ENCODE measurements at regions not wholly inside any gene's neighbourhood (a gene's known extent, or its start where the extent isn't known, plus 50 kb on each side); places are given as distances from the start of the nearest gene placed in this dataset.

DNA sequence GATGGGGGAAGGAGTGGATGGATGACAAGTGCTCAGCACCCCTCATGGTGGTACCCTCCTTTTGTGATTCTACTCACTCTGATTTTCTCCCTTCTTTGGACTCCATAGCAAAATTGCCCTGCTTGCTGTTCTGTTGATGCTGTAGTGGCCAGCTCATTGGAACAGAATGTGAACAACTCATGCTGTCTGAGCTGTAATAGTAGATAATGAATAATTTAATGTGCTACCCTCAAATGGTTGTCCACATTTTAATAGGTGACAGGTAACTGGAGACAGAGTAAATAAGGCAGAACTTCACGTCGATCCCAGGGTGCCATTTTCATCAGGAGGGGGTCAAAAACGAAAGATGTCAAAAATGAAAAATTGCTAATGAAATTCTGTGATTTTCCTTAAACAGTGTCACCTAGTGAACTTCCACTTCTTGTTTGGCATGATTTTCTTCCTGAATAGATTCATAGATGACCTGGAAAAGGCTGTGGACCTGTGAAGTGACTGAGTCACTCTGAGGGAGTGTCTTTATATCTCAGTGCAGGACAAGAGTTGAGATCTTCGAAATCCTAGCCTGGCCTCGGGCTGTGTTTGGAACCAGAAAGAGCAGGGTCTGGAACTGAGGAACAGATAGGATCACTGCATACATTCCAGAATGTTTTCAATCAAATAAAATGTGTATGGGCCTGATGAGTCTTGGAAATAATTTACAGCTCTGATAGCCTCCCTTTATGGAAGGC, 270.2 kb downstream of the PSAT1 start:
- TF ChIP-seq EZH2 (IDR thresholded peaks at IDR 0.05; ENCODE audit: insufficient read depth, low read length) = no peak
- TF ChIP-seq, protein P1, sequence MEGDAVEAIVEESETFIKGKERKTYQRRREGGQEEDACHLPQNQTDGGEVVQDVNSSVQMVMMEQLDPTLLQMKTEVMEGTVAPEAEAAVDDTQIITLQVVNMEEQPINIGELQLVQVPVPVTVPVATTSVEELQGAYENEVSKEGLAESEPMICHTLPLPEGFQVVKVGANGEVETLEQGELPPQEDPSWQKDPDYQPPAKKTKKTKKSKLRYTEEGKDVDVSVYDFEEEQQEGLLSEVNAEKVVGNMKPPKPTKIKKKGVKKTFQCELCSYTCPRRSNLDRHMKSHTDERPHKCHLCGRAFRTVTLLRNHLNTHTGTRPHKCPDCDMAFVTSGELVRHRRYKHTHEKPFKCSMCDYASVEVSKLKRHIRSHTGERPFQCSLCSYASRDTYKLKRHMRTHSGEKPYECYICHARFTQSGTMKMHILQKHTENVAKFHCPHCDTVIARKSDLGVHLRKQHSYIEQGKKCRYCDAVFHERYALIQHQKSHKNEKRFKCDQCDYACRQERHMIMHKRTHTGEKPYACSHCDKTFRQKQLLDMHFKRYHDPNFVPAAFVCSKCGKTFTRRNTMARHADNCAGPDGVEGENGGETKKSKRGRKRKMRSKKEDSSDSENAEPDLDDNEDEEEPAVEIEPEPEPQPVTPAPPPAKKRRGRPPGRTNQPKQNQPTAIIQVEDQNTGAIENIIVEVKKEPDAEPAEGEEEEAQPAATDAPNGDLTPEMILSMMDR (IDR thresholded peaks at IDR 0.05; ENCODE audit: insufficient read depth, low read depth, low read length) = no peak

Measured in astrocyte (in vitro differentiated cells and primary cell).